Astrocyte (in vitro differentiated cells and primary cell): ENCODE measurements at regions not wholly inside any gene's neighbourhood (a gene's known extent, or its start where the extent isn't known, plus 50 kb on each side); places are given as distances from the start of the nearest gene placed in this dataset.

Experiments
- CTCF ChIP-seq: IDR thresholded peaks from 2 replicates; pipeline ENCODE4 v1.5.1; 2011; ENCODE audit warnings: low read depth, mild to moderate bottlenecking, inconsistent platforms, low read length, moderate library complexity; ENCODE audit not compliant: insufficient read depth
- EZH2 ChIP-seq: IDR thresholded peaks from 2 replicates; pipeline ENCODE4 v1.6.1; 2012; ENCODE audit warnings: mild to moderate bottlenecking, low read length, inconsistent platforms; ENCODE audit not compliant: insufficient read depth

GRCh38 chr1:41975850-41976569 is 57.3 kb upstream of the HIVEP3 start:
- TF ChIP-seq CTCF (no peak), EZH2 (no peak)
